ENCODE measurements at regions not wholly inside any gene's neighbourhood (a gene's known extent, or its start where the extent isn't known, plus 50 kb on each side); places are given as distances from the start of the nearest gene placed in this dataset.

GRCh38 chr12:77569876-77570275, 260.8 kb upstream of the NAV3 start (continued):
- TF ChIP-seq ZNF431 (CRISPR knock-in tag; IDR thresholded peaks at IDR 0.05) = no peak

GRCh38 chr12:77560714-77561113, 270.0 kb upstream of the NAV3 start:
- ChIA-PET CTCF (ENCODE audit: low intra/inter-chr PET ratio) (no interaction called here), POLR2A (no interaction called here)
- H3K36me3 ChIP-seq (ENCODE audit: control insufficient read depth, insufficient read depth, low read length) = no peaks in the 10 kb centered on the region
- H3K79me2 ChIP-seq (ENCODE audit: control insufficient read depth, insufficient read depth, low read length) = no peaks in the 10 kb centered on the region
- BruUV-seq (replicated peaks) = no TSS peak
- ATAC-seq = no peak
- in situ Hi-C loops (cut with MboI) = no loop called here
- H3K4me2 ChIP-seq (ENCODE audit: insufficient read depth, low read length) = no peak overlapping the region
- H3K9me3 ChIP-seq (replicated peaks; ENCODE audit: control insufficient read depth, insufficient read depth, low read depth, low read length) = peaks cover 2% of the 10 kb centered on the region; the same call in 1 of the 2 replicates
- H3K4me1 ChIP-seq (replicated peaks in 1 of 2; ENCODE audit: control insufficient read depth in 2 of 2, insufficient read depth in 2 of 2, low read length in 2 of 2) = no peaks in the 10 kb centered on the region
- no peak overlapping the region for H3K4me3 ChIP-seq
- no peak overlapping the region for H3K9ac ChIP-seq (ENCODE audit: insufficient read depth in 1 of 2, low read depth in 2 of 2, low read length in 2 of 2)
- no peaks in the 10 kb centered on the region for H4K20me1 ChIP-seq (replicated peaks; ENCODE audit: control insufficient read depth, insufficient read depth, low read length)
- intact Hi-C loops (cut with micrococcal nuclease) = no loop called here
- H3K27me3 ChIP-seq (ENCODE audit: control insufficient read depth in 2 of 2, insufficient read depth in 2 of 2, low read length in 2 of 2) = no peaks in the 10 kb centered on the region
- H3K9me1 ChIP-seq (ENCODE audit: control insufficient read depth, insufficient read depth, low read length) = no peaks in the 10 kb centered on the region
- 4% methylated on average over 6 of the region's 6 CpGs for WGBS (ENCODE audit: insufficient coverage, low coverage, missing lambda C conversion rate)
- DNase-seq (ENCODE audit: extremely low read depth in 1 of 4, low spot score in 3 of 4) = no peak
- no peak overlapping the region for H2AFZ ChIP-seq (ENCODE audit: low read depth, low read length)
- H3K27ac ChIP-seq (ENCODE audit: extremely low read depth, low read depth, low read length) = no peak overlapping the region
- TF ChIP-seq ETV1 (tag; conservative IDR thresholded peaks at IDR 0.05; ENCODE audit: low read depth) (no peak), NFRKB (IDR thresholded peaks at IDR 0.05; ENCODE audit: low read depth) (no peak), ZNF41 (CRISPR knock-in tag; conservative IDR thresholded peaks at IDR 0.05) (no peak), EHMT2 (IDR thresholded peaks at IDR 0.05) (no peak), ZNF77 (CRISPR knock-in tag; IDR thresholded peaks at IDR 0.05) (no peak), BRF1 (IDR thresholded peaks at IDR 0.05; ENCODE audit: borderline replicate concordance, extremely low read depth, insufficient read length) (no peak), ARNT (IDR thresholded peaks at IDR 0.05) (no peak), SMARCE1 (IDR thresholded peaks at IDR 0.05) (no peak), MAZ (CRISPR knock-in tag; conservative IDR thresholded peaks at IDR 0.05 in 1 of 2, IDR thresholded peaks at IDR 0.05 in 1 of 2) (no peak), ZNF282 (CRISPR knock-in tag; IDR thresholded peaks at IDR 0.05) (no peak), RNF2 (IDR thresholded peaks at IDR 0.05) (no peak), ZBTB34 (CRISPR knock-in tag; IDR thresholded peaks at IDR 0.05) (no peak), ZSCAN29 (IDR thresholded peaks at IDR 0.05) (no peak), THRB (CRISPR knock-in tag; conservative IDR thresholded peaks at IDR 0.05) (no peak), BRF2 (IDR thresholded peaks at IDR 0.05; ENCODE audit: borderline replicate concordance, insufficient read depth, insufficient read length) (no peak), HBP1 (CRISPR knock-in tag; IDR thresholded peaks at IDR 0.05) (no peak), ZNF354B (CRISPR knock-in tag; IDR thresholded peaks at IDR 0.05) (no peak), ELF1 (tag; IDR thresholded peaks at IDR 0.05) (no peak), RCOR1 (IDR thresholded peaks at IDR 0.05; ENCODE audit: borderline replicate concordance in 1 of 2, low read depth in 2 of 2, low read length in 2 of 2) (no peak)
- FAIRE-seq = no peak
